Stomach (tissue), 8 donors: ENCODE measurements at regions not wholly inside any gene's neighbourhood (a gene's known extent, or its start where the extent isn't known, plus 50 kb on each side); places are given as distances from the start of the nearest gene placed in this dataset.

Source experiments
- DNase-seq, 2 donors: peaks; one replicate each; pipeline versions ENCODE4 v3.0.0 to v3.0.0-alpha.2; 2013 to 2019
- H3K27ac ChIP-seq, 5 donors: fragments of 200-600 bp in 4 of 5; sonication (generic) in 4 of 5; one replicate each; pipeline ENCODE4 v1.5.1; 2013 to 2019; ENCODE audit warnings: mild to moderate bottlenecking in 1 of 5, moderate library complexity in 1 of 5
- H3K27me3 ChIP-seq, 3 donors: fragments of 200-600 bp; sonication (generic); one replicate each; pipeline ENCODE4 v1.5.1; 2017 to 2019; ENCODE audit warnings: mixed run types in 1 of 3
- H3K36me3 ChIP-seq, 4 donors: fragments of 200-600 bp; sonication (generic); 1 replicate in 3 of 4; 2 replicates in 1 of 4; pipeline ENCODE4 v1.5.1; 2016 to 2019
- H3K4me1 ChIP-seq, 4 donors: fragments of 200-600 bp; sonication (generic); one replicate each; pipeline ENCODE4 v1.5.1; 2016 to 2019
- H3K4me3 ChIP-seq, 4 donors: fragments of 200-600 bp; sonication (generic) in 3 of 4; one replicate each; pipeline ENCODE4 v1.5.1; 2016 to 2019; ENCODE audit warnings: mild to moderate bottlenecking in 1 of 4
- H3K9me3 ChIP-seq, 4 donors: fragments of 200-600 bp; sonication (generic); one replicate each; pipeline ENCODE4 v1.5.1; 2016 to 2019
- EP300 ChIP-seq: sonication (generic); formaldehyde crosslinking; IDR thresholded peaks from one replicate; pipeline ENCODE4 v1.6.1; 2017; ENCODE audit warnings: antibody characterized with exemption
- POLR2A ChIP-seq, 4 donors: fragments of 450-650 bp; IDR thresholded peaks; one replicate each; pipeline ENCODE4 v1.6.1; 2016; ENCODE audit warnings: antibody characterized with exemption in 4 of 4, control low read depth in 2 of 4, mild to moderate bottlenecking in 1 of 4, moderate library complexity in 1 of 4
- POLR2AphosphoS5 ChIP-seq, 3 donors: sonication (generic); formaldehyde crosslinking; IDR thresholded peaks; one replicate each; pipeline ENCODE4 v1.6.1; 2016; ENCODE audit warnings: antibody characterized with exemption in 3 of 3
- WGBS, 5 donors: extraction: QIAGEN DNeasy Blood & Tissue Kit in 3 of 5; methylation state at CpG; one replicate each; pipeline versions ENCODE4 v1.1.5 to v1.1.7; 2013 to 2018; 5-methylcytosine and 5-hydroxymethylcytosine counted together
- intact Hi-C: fragments of 100-400 bp; cut with DNase I; formaldehyde crosslinking; loops from one replicate; pipeline ENCODE4 v1.15.1; 2023; ENCODE audit warnings: low total_unique reads
- TF ChIP-seq, protein P1 (sequence below), 7 experiments: fragments of 450-650 bp in 4 of 7; fragments of 200-600 bp in 3 of 7; sonication (generic) in 3 of 7; IDR thresholded peaks; one replicate each; pipeline ENCODE4 v1.5.1; 2016 to 2019; ENCODE audit warnings: antibody characterized with exemption in 7 of 7, control low read depth in 2 of 7, mild to moderate bottlenecking in 1 of 7
- donor health status: healthy with polysubstance abuse.
- donor health status: Bipolar disorder and iron deficiency.
- donor health status: healthy.

GRCh38 chr10:128777342-128777741, 651.1 kb upstream of the MKI67 start:
- no peak overlapping the region for H3K4me3 ChIP-seq
- DNase-seq, result peak in 1 of 2 donors; percentile 24
- 75 to 86% (median 84%) methylated on average over 2 of the region's 2 CpGs for WGBS, 5 donors

DNA sequence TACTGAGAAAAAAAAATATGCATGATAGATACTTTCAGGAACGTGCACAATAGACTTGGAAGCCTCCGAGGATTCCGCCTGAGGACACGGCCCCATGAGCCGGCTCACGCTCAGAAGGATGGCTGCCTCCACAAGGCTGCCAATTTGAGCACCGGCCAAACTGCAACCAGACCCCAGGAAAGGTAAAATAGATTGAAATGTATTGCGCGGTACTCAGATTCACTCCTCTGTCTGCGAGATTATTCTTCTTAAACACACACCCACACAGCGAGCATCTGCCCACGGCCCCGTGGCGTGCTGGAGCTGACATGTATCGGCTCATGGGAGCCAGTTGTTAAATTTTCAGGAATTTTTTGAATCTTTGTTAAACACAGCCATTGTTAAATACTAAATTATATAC, 653.2 kb upstream of the MKI67 start:
- no peak overlapping the region for H3K4me3 ChIP-seq
- no peaks in the 10 kb centered on the region for H3K36me3 ChIP-seq
- no peaks in the 10 kb centered on the region for H3K9me3 ChIP-seq
- no peak overlapping the region for H3K27ac ChIP-seq
- WGBS, 5 donors, result 80 to 93% (median 91%) methylated on average over 15 of the region's 15 CpGs
- intact Hi-C loops, result no loop called here
- H3K4me1 ChIP-seq, result no peaks in the 10 kb centered on the region
- TF ChIP-seq POLR2A (IDR thresholded peaks at IDR 0.05) (no peak), EP300 (no peak), POLR2AphosphoS5 (IDR thresholded peaks at IDR 0.05) (no peak)
- TF ChIP-seq, protein P1, sequence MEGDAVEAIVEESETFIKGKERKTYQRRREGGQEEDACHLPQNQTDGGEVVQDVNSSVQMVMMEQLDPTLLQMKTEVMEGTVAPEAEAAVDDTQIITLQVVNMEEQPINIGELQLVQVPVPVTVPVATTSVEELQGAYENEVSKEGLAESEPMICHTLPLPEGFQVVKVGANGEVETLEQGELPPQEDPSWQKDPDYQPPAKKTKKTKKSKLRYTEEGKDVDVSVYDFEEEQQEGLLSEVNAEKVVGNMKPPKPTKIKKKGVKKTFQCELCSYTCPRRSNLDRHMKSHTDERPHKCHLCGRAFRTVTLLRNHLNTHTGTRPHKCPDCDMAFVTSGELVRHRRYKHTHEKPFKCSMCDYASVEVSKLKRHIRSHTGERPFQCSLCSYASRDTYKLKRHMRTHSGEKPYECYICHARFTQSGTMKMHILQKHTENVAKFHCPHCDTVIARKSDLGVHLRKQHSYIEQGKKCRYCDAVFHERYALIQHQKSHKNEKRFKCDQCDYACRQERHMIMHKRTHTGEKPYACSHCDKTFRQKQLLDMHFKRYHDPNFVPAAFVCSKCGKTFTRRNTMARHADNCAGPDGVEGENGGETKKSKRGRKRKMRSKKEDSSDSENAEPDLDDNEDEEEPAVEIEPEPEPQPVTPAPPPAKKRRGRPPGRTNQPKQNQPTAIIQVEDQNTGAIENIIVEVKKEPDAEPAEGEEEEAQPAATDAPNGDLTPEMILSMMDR (IDR thresholded peaks at IDR 0.05), result no peak
- peak in 1 of 2 donors; percentile 61 for DNase-seq
- peaks cover 0 to 4% (median 0%) of the 10 kb centered on the region in 3 donors for H3K27me3 ChIP-seq

More at GRCh38 chr10:128777342-128777741, 651.1 kb upstream of the MKI67 start:
- intact Hi-C loops, result no loop called here
- no peak overlapping the region for H3K27ac ChIP-seq
- no peaks in the 10 kb centered on the region for H3K4me1 ChIP-seq
- H3K9me3 ChIP-seq, result peaks cover 0 to 17% (median 3%) of the 10 kb centered on the region in 4 donors
- peaks cover 0 to 4% (median 0%) of the 10 kb centered on the region in 3 donors for H3K27me3 ChIP-seq
- TF ChIP-seq, protein P1 (IDR thresholded peaks at IDR 0.05), result no peak
- TF ChIP-seq EP300 (no peak), POLR2AphosphoS5 (IDR thresholded peaks at IDR 0.05) (no peak), POLR2A (IDR thresholded peaks at IDR 0.05) (no peak)
- H3K36me3 ChIP-seq, result no peaks in the 10 kb centered on the region

DNA sequence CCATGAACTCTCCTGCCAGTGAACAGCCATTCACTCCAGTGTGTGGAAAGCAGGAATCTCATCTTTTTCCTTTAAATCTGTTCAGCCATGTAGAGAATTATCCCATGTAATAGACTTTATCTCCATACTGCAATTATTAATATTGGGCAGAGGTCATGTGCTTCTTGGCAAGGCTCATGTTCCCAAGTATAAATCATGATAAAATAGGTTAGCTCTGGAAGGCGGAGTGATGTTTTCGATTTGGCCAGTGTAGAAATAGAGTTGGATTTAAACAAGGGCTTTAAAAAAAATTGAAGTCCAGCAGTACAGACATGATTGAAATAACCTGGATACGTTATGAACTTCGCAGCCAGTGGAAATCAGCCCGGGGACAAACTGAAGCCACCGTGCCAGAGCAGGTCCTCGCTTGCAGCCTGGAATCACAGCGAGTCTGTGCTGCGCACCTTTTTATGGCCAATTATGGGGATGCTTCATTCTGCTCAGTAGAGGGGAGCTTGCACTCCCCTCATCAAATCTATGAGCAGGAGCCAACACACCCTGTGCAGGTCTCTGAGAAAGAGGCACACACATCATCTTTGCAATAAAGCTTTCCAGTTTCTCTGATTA, 654.0 kb upstream of the MKI67 start:
- WGBS, 5 donors, result 75 to 77% (median 77%) methylated on average over 9 of the region's 9 CpGs
- no peak for TF ChIP-seq EP300
- intact Hi-C loops, result no loop called here
- DNase-seq, result no peak
- no peaks in the 10 kb centered on the region for H3K4me1 ChIP-seq
- peaks cover 0 to 4% (median 0%) of the 10 kb centered on the region in 3 donors for H3K27me3 ChIP-seq
- no peak overlapping the region for H3K4me3 ChIP-seq
- no peaks in the 10 kb centered on the region for H3K36me3 ChIP-seq
- H3K9me3 ChIP-seq, result no peaks in the 10 kb centered on the region
- no peak overlapping the region for H3K27ac ChIP-seq

- 66 to 97% (median 81%) methylated on average over 3 of the region's 3 CpGs for WGBS, 5 donors
- Histone ChIP-seq H3K27ac (no peak overlapping the region), H3K4me1 (no peaks in the 10 kb centered on the region), H3K4me3 (no peak overlapping the region), H3K9me3 (no peaks in the 10 kb centered on the region), H3K36me3 (no peaks in the 10 kb centered on the region), H3K27me3 (no peaks in the 10 kb centered on the region)
- intact Hi-C loops, result no loop called here
- TF ChIP-seq POLR2A (IDR thresholded peaks at IDR 0.05) (no peak), POLR2AphosphoS5 (IDR thresholded peaks at IDR 0.05) (no peak), EP300 (no peak)
- TF ChIP-seq, protein P1 (IDR thresholded peaks at IDR 0.05), result no peak
- no peak for DNase-seq
These were observed 655.4 kb upstream of the MKI67 start for GRCh38 chr10:128781637-128782036.

GRCh38 chr10:128784444-128784843, 658.2 kb upstream of the MKI67 start:
- Histone ChIP-seq H3K9me3 (no peaks in the 10 kb centered on the region), H3K27me3 (peaks cover 0 to 6% (median 0%) of the 10 kb centered on the region in 3 donors), H3K4me1 (no peaks in the 10 kb centered on the region), H3K4me3 (no peak overlapping the region), H3K36me3 (no peaks in the 10 kb centered on the region), H3K27ac (no peak overlapping the region)
- WGBS, 5 donors, result 70 to 75% (median 73%) methylated on average over 2 of the region's 2 CpGs
- no peak for TF ChIP-seq POLR2A (IDR thresholded peaks at IDR 0.05)
- TF ChIP-seq POLR2AphosphoS5 (IDR thresholded peaks at IDR 0.05), result no peak
- TF ChIP-seq, protein P1 (IDR thresholded peaks at IDR 0.05), result no peak
- TF ChIP-seq EP300, result no peak
- DNase-seq, result no peak
- intact Hi-C loops, result no loop called here
